Fibroblast of mammary gland (primary cell): ENCODE measurements at regions not wholly inside any gene's neighbourhood (a gene's known extent, or its start where the extent isn't known, plus 50 kb on each side); places are given as distances from the start of the nearest gene placed in this dataset.

Experiments used
- DNase-seq: peaks from one replicate; pipeline ENCODE4 v3.0.0-alpha.2; 2010; ENCODE audit warnings: low read depth
- H3K4me3 ChIP-seq: 2 replicates; pipeline ENCODE4 v1.5.1; 2011; ENCODE audit warnings: low read depth, mild to moderate bottlenecking, low read length, moderate library complexity; ENCODE audit not compliant: control insufficient read depth
- TF ChIP-seq, protein P1 (sequence below): conservative IDR thresholded peaks from 2 replicates; pipeline ENCODE4 v1.5.1; 2011; ENCODE audit warnings: low read depth, low read length, inconsistent platforms; ENCODE audit not compliant: control insufficient read depth, insufficient read depth

DNA sequence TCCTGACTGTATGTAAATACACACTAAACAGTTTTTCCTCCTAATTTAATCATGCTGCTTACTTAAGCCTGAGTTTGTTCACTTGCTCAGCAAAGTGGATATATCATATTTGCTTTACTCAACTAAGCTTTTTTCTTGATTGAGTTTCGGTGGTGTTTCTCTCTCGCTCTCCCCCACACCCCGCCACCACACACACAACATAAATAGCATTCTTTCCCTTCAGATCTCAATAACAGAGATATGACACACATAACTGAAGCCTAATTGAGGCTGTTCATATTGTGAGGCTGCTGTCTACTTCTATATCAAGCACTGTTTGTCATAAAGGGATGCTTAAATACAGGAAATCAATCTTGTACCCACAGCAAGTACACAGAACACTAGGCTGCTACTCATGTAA lies 364.9 kb downstream of the FAT3 start:
- DNase-seq: no peak
- H3K4me3 ChIP-seq: no peak overlapping the region
- TF ChIP-seq, protein P1, sequence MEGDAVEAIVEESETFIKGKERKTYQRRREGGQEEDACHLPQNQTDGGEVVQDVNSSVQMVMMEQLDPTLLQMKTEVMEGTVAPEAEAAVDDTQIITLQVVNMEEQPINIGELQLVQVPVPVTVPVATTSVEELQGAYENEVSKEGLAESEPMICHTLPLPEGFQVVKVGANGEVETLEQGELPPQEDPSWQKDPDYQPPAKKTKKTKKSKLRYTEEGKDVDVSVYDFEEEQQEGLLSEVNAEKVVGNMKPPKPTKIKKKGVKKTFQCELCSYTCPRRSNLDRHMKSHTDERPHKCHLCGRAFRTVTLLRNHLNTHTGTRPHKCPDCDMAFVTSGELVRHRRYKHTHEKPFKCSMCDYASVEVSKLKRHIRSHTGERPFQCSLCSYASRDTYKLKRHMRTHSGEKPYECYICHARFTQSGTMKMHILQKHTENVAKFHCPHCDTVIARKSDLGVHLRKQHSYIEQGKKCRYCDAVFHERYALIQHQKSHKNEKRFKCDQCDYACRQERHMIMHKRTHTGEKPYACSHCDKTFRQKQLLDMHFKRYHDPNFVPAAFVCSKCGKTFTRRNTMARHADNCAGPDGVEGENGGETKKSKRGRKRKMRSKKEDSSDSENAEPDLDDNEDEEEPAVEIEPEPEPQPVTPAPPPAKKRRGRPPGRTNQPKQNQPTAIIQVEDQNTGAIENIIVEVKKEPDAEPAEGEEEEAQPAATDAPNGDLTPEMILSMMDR: no peak

DNA sequence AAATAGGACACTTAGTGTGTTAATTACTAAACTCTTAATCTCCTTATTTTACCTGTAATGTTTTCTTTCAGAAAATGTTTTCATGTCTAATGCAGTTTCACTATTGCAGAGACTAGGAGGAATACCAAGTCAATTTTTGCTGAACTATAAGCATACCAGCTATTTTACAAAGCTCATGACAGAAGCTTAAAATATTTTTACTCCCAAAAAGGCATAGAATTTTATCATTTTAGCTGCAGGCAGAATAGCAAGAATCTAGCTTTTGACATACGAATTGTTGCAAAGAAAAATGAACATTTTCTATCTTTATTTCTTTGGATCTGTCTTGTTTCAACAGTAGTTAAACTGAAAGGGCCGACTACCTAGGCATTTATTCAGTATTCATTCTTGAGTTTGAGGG lies 366.9 kb downstream of the FAT3 start:
- TF ChIP-seq, protein P1: no peak
- no peak overlapping the region for H3K4me3 ChIP-seq
- no peak for DNase-seq

DNA sequence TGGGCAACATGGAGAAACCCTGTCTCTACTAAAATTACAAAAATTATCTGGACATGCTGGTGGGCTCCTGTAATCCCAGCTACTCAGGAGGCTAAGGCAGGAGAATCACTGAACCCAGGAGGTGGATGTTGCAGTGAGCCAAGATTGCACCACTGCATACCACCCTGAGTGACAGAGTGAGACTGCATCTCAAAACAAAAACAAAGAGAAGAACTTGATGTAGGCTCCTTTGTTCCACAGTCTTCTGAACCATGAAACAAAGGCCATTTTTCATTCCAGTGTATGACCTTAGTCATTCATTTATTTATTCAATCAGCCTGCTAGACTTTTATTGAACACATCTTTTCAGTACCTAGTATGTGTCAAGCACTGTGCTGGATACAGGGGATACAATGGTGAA lies 369.6 kb downstream of the FAT3 start:
- no peak for DNase-seq
- TF ChIP-seq, protein P1: no peak
- no peak overlapping the region for H3K4me3 ChIP-seq

DNA sequence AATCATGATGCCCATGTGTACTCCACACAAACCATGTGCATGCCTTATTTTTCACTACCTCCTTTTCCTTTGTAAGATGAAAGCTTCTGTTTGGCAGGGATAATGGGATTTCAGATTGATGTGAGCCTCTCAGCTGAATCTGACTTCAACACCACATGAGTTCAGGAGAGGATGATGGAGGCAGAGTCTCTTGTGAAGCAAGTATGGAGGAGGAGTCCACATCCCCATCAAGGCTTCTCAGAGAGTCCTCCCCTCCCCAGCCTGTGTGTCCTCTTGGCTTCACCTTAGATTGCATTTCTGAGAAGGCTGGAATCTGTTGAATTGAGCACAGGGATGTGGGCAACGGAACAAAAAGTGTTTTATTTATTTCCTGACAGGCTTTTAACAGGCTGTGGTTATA lies 370.4 kb downstream of the FAT3 start:
- TF ChIP-seq, protein P1: no peak
- no peak for DNase-seq
- no peak overlapping the region for H3K4me3 ChIP-seq

DNA sequence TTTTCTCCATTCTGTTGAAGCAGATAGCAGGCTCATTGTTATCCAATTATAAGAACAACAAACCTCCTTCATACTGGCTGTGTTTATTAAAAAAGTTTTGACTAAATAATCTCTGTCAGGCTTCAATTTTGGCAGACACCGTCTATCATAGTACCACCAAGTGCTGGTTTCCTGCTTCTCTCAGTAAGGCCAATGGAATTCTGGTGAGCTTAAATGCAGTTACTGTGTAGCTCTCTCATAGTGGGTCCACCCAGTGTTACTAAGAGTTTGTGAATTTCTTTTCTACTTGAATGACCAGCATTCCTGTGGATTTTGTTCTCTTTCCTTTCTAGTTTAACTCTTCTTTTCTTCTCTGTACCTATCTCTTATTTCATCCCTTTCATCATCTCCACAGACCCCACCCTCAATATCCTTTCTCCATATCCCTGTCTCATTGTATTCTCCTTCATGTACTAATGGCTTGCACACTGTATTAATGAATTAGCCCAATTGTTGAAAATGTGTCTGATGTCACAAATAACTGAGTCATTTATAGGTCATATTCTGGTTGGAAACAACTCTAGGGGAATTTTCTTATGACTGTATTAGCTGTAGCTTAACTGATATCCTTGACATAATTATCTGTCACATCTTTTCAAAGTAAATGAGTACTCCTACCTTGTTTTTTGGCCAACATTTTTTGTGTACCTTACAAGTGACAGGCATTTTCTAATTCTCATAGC lies 372.1 kb downstream of the FAT3 start:
- no peak for DNase-seq
- H3K4me3 ChIP-seq: no peak overlapping the region
- TF ChIP-seq, protein P1: no peak

DNA sequence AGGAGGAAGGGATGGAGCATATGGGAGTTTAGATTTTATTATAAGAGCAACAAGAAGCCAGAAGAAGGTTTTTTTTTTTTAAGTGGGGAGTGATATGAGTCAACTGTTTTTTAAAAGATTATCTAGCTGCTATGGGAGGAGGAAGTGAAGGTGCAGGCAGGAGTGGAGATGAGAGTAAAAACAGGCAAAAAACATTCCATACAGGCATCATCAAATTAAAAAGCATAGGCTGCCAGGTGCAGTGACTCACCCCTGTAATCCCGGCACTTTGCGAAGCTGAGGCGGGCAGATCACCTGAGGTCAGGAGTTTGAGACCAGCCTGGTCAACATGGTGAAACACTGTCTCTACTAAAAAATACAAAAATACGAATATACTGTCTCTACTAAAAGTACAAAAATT lies 368.4 kb upstream of the MTNR1B start:
- no peak for DNase-seq
- H3K4me3 ChIP-seq: no peak overlapping the region
- TF ChIP-seq, protein P1: no peak

DNA sequence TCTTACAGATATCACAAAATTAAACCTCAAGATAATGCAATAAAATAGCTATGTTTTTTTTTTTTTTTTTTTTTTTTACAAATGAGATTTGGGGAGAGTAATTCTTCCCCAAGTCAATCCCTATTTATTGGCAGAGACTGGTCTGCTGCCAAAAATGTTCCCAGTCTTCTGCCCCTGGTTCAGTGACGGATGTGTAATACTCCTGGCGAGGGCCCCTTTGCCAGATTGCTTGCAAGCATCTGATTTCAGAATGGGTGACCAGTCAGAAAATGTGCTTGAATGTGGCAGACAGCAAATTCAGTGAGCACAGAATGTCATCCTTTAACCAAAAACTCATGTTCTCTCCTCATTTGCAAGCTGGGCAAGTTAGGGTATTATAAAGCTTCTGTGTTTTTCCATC lies 363.8 kb upstream of the MTNR1B start:
- TF ChIP-seq, protein P1: no peak
- H3K4me3 ChIP-seq: no peak overlapping the region
- DNase-seq: no peak
